ENCODE measurements at regions not wholly inside any gene's neighbourhood (a gene's known extent, or its start where the extent isn't known, plus 50 kb on each side); places are given as distances from the start of the nearest gene placed in this dataset.
"Not testable (repeated sequence)": the region's sequence is repeated elsewhere in the genome, so short reads cannot be mapped to it uniquely, and the experiment has no call there.

GRCh38 chr13:109983447-109983846 lies 197.1 kb upstream of the IRS2 start:
- no peak overlapping the region for H3K4me3 ChIP-seq (replicated peaks; ENCODE audit: low read depth, low read length)
- TF ChIP-seq, protein P1, sequence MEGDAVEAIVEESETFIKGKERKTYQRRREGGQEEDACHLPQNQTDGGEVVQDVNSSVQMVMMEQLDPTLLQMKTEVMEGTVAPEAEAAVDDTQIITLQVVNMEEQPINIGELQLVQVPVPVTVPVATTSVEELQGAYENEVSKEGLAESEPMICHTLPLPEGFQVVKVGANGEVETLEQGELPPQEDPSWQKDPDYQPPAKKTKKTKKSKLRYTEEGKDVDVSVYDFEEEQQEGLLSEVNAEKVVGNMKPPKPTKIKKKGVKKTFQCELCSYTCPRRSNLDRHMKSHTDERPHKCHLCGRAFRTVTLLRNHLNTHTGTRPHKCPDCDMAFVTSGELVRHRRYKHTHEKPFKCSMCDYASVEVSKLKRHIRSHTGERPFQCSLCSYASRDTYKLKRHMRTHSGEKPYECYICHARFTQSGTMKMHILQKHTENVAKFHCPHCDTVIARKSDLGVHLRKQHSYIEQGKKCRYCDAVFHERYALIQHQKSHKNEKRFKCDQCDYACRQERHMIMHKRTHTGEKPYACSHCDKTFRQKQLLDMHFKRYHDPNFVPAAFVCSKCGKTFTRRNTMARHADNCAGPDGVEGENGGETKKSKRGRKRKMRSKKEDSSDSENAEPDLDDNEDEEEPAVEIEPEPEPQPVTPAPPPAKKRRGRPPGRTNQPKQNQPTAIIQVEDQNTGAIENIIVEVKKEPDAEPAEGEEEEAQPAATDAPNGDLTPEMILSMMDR (IDR thresholded peaks at IDR 0.05; ENCODE audit: low read depth, low read length, missing control alignments) = no peak
- no peak for DNase-seq (ENCODE audit: extremely low read depth, low read depth)

- no peak overlapping the region for H3K4me3 ChIP-seq (replicated peaks; ENCODE audit: low read depth, low read length)
- no peak for DNase-seq (ENCODE audit: extremely low read depth, low read depth)
- TF ChIP-seq, protein P1 (IDR thresholded peaks at IDR 0.05; ENCODE audit: low read depth, low read length, missing control alignments) = no peak
Observed at GRCh38 chr13:109981000-109981399, 194.6 kb upstream of the IRS2 start.

- not testable (repeated sequence) for DNase-seq (ENCODE audit: extremely low read depth, low read depth)
Observed at GRCh38 chr13:109979676-109980075, 193.3 kb upstream of the IRS2 start.

DNA sequence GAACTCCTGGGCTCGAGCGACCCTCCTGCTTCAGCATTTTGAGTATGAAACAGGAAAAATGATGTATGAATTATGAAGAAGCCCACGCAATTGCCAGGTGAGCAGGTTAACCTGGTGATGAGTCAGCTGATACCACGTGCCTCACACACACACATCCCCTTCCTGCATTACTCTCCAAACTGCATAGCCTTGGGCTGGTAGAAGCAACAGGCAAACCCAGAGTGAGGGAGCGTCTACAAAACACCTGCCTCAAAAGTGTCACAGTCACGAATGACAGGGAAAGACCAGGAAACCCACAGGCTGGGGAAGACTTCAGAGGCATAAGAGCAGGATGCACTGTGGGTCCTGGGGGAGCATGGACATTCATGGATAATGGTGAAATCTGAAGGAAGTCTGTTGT lies 192.8 kb upstream of the IRS2 start:
- DNase-seq (ENCODE audit: extremely low read depth, low read depth) = no peak
- no peak overlapping the region for H3K4me3 ChIP-seq (replicated peaks; ENCODE audit: low read depth, low read length)
- TF ChIP-seq, protein P1 (IDR thresholded peaks at IDR 0.05; ENCODE audit: low read depth, low read length, missing control alignments) = no peak

More at GRCh38 chr13:109979676-109980075, 193.3 kb upstream of the IRS2 start:
- H3K4me3 ChIP-seq (replicated peaks; ENCODE audit: low read depth, low read length) = not testable (repeated sequence)

DNA sequence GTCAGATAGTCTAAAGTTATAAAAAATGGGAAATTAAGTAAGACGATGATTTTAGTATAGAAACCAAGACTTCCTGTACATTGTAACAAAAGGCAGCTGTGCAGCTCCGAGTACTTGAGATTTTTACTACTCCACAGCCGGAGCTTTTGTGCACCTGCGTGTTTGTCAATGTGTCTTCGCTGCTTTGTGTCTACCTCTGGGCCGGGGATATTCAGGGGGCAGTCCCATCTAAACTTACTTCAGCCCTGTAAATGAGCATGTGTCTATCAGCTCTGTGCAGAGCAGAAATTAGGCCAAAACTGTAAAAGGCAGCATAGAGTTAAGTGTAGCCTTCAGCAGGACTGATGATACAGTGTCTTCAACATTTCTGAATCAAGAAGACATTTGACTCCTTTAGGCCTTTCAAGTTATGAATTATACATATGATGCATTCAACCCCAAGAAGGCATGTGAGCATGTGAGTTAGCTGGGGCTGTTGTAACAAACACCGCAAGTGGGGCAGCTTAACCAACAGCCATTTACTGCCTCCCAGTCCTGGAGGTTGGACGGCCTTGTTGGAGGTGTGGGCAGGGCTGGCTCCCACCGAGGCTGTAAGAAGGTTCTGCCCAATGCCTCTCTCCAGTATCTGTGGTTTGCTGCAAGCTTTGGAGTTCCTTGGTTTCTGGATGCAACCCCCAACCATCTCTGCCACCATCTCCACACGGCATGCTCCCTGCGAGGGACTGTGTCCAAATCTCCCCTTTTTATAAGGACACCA lies 191.0 kb upstream of the IRS2 start:
- no peak for DNase-seq (ENCODE audit: extremely low read depth, low read depth)
- TF ChIP-seq, protein P1 (IDR thresholded peaks at IDR 0.05; ENCODE audit: low read depth, low read length, missing control alignments) = no peak
- no peak overlapping the region for H3K4me3 ChIP-seq (replicated peaks; ENCODE audit: low read depth, low read length)

DNA sequence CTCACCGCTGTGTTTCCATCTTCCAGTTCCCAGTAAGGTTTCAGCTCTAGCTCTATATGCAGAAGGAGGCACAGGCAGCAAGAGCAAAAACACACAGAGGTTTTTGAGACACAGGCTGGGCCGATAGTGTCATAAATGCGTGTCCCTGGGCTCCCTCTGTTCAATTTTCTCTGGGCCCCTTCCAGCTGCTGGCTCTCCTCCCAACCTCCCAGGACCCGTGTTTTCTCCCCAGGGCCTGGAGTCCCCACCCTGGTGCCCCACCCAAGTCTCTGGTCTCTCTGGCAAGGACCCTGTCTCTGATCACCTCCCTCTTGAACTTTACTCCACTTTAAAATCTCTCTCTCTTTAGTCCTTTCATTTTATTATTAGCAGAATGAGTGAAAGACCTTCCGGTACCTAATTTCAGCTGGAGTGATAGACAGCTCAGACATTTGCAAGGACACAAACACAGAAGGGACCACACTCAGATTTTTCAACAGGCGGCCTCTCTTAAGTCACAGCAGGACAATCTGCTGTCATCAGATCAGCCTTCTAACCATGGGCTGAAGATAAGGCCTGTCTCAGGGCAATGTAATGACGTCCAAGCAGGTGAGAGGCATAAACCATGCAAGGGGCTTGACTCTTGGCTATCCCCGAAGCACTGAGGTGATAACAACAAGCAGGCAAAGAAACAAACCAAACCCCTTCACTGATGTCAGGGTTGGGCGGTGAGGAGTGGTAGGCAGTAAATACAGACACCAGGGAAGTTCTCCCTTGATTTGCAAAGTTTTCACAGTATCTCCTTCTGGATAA lies 190.0 kb upstream of the IRS2 start:
- TF ChIP-seq, protein P1 (IDR thresholded peaks at IDR 0.05; ENCODE audit: low read depth, low read length, missing control alignments) = no peak
- no peak for DNase-seq (ENCODE audit: extremely low read depth, low read depth)
- H3K4me3 ChIP-seq (replicated peaks; ENCODE audit: low read depth, low read length) = no peak overlapping the region

GRCh38 chr13:109974354-109974753 lies 188.0 kb upstream of the IRS2 start:
- TF ChIP-seq, protein P1 (IDR thresholded peaks at IDR 0.05; ENCODE audit: low read depth, low read length, missing control alignments) = no peak
- H3K4me3 ChIP-seq (replicated peaks; ENCODE audit: low read depth, low read length) = no peak overlapping the region
- no peak for DNase-seq (ENCODE audit: extremely low read depth, low read depth)
